Left renal cortex interstitium (tissue), 4 donors: ENCODE measurements at regions not wholly inside any gene's neighbourhood (a gene's known extent, or its start where the extent isn't known, plus 50 kb on each side); places are given as distances from the start of the nearest gene placed in this dataset.

ENCODE experiments used
- DNase-seq, 4 donors: peaks; one replicate each; pipeline ENCODE4 v3.0.0-alpha.2; 2013; ENCODE audit warnings: low read depth in 4 of 4, low spot score in 2 of 4, missing footprints in 1 of 4

DNA sequence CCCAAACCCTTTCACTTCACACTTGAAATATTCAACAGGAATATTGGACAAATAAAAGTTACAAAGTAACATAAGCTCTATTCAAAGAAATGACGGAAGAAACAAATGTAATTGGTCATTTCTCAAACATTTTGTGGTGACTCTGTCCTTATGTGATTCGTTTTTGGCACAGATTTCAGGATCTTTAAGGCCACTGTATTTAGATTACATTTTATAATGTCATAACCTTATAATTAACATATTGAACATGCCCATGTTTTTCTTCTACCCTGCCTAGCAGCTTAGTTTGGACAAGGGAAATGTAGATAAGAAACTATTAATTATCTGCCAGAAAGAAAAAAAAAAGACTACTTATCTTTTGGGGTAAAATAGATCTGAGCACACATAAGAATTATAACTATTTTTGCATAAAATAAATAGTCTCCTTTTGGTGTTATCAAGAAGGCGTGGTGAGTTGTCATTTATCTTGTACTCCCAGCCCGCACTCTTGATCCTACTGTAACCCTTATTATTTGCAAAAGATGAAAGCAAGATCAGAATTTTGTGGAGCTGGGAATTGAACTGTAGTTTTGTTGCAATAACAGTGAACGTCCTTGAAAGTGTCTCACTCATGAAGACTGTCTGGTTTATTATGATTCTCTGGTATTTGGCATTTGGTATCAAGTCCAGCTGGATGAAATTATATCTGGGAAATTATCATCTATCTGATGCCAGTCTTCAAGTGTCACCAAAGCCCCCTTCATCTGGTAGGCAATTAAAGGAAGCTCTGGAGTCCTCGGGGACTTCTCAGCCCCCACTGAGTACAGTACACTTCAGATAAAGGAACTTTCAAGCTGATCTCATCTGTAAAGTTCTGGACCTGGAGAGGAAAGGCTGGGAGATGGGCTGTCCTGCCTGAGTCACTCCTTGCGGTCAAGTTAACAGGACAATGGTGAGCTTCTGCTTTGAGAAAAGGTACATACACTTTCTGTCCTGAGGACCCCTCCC is 175.7 kb upstream of the INHBA start:
- DNase-seq = no peak

DNA sequence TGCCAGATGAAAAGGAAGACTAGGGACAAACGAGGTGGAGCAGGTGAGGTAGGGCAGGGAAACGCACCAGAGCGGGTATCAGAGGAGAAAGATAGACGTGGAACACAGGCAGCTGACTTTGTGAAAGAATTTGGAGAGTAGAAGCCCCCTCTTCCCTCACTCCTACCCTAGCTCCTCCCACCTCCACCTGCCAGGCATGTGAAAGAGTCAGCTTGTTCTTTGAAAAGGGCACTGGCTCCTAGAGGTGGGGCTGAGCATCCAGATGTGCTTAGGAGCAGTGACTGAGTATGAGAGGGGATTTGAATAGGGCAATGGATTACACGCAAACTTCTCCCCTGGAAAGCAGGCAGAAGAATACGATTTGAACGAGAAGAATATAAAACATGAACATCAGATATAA is 174.2 kb upstream of the INHBA start:
- no peak for DNase-seq

DNA sequence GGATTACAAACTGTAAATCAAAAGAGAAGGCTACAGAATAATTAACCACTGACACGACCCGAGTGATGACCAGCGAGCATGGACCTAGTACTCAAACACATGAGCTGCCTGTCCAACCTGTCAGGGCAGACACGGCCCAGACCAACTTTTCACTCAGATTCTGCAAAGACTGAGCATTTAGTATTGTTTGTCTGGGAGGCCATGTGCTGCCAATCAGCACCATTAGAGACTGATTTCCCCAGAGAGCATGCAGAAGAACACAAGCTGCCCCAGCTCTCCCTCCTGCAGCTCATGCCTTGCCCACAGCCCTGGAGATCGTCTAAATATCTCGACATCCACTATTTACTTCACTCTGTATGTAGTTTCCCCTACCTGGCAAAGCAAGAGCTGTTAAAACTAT is 172.6 kb upstream of the INHBA start:
- no peak for DNase-seq

DNA sequence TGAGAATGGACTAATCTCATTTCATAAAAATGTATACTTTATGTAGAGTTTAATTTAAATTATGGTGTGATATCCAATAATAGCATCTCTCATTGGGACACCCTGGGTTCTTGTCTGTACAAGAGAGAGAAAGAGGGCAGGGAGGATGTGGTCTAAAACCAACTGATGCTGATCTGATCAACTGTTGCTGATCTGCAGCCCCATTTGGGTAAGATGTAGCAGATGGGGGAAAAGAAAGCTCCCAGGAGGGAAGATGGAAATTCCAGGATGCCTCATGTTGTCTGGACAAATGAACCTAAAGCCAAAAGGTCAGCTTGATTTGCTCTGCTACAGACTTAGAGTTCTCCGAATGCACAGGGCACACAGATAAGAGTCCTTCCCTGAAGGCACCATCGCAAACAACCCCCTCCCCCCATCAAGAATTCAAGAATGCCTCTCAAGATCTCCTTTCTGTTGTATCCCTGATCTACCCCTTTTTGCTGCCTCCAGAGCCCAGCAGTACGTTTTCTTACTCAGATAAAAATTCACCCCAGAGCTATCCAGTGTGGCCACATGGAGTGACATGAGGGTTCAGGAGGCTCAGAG is 171.4 kb upstream of the INHBA start:
- DNase-seq = no peak

DNA sequence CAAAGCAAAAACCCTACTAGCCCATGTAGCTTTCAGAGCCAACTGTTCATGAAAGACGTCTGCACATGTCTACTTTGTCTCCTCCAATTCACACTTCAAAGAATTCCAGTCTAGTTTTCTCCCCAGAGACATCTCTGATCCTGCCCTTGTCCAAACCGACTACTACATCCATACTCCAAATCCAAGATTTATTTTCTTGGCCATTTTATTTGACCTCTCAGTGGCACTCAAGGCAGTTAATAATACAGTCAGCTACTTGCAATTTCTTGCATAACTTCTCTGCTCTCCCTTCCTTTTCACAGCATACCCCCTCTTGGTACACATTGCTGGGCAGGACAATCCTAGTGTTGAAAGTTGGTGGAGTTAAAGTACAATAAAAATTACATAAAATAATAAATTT is 170.9 kb upstream of the INHBA start:
- DNase-seq = no peak

DNA sequence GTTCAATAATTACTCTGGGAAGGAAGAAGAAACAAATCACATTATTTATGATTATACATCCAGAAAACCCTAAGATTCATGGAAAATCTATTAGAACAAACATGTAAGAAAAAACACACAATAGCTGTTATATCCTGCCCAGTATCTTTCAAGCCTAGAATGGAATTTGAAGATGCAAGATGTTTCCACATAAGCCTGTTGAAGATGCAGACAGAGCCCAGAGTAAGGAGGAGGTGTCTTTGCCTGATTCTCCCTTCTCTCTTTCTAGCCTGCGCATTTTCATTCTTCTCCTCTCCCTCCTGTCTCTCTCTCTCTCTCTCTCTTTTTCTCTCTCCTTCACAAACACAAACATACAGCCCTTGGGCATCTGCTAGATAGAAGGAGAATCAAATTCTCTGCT is 170.1 kb upstream of the INHBA start:
- DNase-seq = no peak

DNA sequence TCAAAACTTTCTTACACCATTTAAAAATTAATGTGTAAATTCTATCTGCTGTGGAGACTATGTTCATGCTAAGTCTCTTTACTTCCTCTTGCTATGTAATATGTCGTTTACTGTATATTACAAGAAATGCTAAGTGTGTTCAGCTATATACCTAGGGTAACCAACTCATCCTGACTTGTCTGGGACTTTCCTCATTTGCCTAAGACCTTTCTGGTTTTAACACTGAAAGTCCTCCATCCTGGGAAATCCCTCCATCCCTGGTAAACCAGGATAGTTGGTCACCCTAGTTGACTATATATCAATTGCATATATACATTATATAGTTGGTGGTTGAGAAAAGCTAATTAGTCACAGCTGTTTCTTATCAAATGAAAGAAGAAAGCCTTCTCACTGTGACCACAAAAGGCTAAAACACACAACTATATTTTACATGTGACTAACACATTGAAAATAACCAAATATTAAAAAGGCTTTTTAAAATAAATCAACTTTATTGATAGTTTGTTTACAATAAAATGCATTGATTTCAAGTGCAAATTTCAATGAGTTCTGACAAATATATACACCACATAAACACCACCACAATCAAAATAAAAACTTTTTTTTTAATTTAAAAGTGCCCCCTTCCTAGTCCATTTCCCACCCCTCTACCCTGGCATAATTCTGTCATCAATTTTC is 167.7 kb upstream of the INHBA start:
- no peak for DNase-seq

DNA sequence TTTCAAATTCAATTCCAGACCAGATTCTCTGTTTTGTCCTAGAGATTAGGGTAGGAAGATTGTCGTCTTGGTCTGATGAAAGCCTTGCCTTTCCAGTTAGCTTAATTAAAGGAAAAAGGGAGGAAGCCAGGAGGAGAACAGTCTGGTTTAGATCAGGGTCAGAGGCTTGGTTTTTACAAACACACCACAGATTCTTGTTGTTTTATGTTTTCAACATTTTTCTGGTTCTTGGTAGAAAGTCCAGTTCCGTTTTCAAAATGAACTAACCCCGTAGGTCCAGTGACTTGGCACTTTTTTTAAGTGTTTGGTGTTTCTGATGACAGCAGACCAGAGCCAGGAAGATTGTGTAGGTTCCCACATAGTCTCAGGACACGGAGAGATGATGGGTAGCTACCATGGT is 167.1 kb upstream of the INHBA start:
- no peak for DNase-seq

DNA sequence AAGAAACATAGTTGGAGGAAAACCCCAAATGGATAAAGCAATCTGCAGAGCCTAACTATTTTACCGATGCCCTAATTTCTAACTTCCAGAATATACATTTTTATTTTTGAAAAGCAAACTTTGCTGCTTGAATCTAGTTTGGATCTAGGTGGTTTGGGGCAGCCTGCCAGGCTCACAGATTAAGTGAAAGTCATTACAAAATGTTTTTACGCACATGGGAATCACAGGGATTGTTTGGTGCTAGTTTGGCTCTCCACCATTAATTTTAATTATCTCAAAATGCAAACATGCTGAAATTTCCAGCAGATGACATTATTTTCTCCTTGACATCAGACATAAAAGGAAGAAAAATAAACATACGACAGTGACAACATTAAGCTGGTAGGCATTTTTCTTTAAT is 166.7 kb upstream of the INHBA start:
- DNase-seq = no peak

DNA sequence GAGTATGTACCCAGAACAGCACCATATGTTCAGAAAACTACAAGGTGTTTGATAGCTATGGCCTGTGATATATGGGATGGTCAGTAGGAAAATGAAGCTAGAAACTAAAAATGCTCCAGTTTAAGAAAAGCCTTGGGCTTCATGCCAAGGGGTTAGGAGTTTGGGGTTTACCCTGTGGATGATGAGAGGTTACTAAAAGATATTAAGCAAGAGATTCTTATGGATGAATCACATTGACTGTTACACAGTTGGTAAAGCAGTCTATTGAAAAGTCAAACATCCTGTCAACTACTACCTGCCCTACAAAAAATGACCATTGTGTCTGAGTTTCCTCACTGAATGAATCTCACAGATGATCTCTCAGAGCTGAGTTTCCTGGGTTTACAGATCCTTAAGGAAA is 166.2 kb upstream of the INHBA start:
- no peak for DNase-seq

DNA sequence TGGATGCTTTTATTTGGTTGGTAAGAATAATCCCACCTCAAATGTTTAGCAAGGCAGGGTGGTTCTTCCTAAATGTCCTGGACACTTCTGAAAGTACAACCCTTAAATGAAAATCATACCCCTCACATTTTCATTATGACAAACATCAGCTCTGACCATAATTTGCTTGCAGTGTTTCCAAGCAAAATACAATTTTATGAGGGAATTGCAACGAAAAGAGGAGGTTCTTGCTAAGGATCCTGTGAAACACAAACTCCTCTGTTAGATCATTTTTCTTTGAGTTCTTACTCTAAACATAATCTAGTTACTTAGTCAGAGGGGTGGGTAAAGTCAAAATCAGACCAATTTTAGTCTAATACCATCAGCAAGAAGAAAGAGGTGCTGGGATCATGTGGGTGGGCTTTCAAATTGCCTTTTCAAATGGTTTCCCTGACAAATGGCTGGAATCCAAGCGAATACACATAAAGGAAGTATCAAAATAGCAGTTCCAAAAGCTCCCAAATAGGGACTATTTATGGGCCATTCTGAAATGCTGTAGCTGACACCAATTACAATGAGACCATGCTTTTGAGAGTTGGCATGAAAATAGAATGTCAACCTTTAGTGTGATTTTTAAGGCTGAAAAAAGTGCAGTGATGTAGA is 164.9 kb upstream of the INHBA start:
- DNase-seq = no peak

DNA sequence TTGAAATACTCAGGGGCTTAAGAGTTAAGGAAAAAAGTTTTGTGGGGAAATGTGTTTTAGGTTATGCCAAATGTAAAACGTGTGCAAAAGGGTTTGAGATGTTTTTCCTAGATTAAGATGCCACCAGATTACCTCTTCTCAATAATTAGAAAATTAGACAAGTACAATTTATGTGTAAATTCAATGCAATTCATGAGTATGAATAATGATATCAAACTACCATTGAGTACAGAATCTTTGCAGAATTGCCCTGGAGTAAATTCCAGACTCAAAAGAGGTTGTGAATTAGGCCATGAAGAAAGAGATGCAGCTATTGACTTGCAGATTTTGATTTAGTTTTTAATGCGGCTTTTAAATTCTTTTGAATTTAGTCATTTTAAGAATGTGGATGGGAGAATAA is 159.4 kb upstream of the INHBA start:
- no peak for DNase-seq

DNA sequence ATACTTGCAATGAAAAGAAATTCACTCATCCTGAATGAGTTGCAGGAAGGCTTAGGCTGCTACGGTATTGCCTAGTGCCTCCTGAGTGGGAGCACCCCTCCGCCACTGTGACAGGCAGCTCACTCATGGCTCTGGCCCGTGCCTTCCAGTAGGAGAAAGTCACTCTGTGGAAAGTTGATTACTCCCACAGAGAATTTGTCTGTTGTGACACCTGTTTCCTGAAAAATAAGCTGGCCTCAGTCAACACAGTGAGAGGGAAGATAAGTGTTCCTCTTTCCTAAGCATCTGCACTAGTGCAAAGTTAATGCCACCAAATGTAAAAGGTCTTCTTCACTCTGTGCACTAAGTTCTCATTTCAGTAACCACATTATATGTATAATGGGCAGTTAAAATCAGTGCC is 158.8 kb upstream of the INHBA start:
- DNase-seq = no peak

DNA sequence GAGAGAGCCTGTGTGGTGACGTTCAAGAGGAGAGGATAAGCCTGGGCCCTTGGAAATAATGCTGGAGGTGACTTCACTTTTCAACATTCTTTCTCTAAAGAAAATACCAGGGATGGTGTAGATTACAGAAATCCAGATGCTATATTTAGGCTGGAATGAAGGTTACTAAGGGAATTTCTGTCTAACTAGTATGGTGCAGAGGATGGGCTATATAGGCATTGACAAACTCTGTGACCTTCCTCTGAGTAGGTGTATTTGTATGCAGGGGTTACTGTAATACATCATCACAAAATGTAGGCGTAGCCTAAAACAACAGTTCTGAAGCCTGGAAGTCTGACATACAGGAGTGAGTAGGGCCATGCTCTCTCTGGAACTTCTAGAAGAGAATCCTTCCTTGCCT is 155.3 kb upstream of the INHBA start:
- no peak for DNase-seq

DNA sequence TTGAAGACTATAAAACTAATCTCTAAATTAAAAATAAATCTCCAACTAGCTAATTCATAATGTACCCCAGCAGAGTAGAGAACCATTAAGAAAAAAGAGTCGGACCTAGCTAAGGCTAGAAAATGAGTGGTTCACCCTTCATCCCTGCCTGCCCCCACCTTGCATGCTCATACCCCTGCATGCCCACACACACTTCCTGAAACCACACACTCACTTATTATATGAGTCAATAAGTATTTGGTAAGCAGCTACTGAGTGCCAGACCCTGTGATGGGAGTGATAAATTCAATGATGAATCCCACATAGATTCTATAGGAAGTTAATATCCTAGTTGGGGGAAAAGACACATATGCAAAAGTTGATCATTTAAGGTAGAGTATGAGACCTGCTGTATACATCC is 152.9 kb upstream of the INHBA start:
- no peak for DNase-seq

DNA sequence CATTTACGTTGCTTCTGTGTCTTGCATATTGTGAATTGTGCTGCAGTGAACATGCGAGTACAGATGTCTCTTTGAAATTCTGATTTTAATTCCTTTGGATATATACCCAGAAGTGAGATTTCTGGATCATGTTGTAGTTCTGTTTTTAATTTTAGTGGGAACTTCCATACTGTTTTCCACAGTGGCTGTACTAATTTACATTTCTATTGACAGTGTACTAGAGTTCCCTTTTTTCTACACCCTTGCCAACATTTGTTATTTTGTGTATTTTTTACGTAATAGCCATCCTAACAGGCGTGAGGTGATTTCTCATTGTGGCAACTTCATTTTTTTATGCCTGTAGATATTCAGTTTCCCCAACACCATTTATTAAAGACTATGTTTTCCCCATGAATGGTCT is 144.7 kb upstream of the INHBA start:
- no peak for DNase-seq

DNA sequence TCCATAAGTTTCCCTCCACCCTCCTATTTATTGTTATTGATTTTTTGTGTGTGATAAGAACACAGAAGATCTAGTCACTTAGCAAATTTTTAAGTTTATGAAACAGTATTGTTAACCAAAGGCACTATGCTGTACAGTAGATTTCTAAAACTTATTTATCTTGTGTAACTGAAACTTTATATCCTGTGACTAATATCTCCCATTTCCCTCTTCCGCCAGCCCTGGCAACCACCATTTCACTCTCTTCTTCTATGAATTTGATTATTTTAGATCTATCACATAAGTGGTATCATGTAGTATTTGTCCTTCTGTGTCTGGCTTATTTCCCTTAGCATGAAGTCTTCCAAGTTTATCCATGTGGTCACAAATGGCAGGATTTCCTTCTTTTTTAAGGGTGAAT is 144.3 kb upstream of the INHBA start:
- no peak for DNase-seq

DNA sequence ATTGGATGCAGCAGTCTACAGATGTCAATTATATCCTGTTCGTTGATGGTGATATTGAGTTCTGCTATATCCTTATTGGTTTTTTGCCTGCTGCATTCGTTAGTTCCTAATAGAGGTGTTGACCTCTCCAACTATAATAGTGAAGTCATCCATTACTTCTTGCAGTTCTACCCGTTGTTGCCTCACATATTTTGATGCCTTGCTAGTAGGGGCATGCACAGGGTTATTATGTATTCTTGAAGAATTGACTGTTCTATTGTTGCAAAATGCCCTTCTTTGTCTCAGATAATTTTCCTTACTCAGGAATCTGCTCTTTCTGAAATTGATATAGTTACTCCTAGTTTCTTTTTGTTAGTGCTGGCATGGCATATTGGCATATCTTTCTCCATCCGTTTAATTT is 140.1 kb upstream of the INHBA start:
- no peak for DNase-seq

DNA sequence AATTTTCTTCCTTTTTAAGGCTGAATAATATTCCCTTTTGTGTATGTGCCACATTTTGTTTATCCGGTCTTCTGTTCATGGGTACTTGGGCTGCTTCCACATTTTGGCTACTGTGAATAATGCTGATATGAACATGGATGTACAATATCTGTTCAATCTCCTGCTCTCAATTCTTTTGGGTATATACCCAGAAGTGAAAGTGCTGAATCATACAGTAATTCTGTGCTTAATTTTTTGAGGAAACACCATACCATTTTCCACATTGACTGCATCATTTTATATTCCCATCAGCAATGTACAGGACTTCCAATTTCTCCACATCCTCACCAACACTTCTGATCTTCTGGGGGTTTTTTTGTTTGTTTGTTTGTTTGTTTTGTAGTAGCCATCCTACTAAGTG is 135.0 kb upstream of the INHBA start:
- DNase-seq = no peak

DNA sequence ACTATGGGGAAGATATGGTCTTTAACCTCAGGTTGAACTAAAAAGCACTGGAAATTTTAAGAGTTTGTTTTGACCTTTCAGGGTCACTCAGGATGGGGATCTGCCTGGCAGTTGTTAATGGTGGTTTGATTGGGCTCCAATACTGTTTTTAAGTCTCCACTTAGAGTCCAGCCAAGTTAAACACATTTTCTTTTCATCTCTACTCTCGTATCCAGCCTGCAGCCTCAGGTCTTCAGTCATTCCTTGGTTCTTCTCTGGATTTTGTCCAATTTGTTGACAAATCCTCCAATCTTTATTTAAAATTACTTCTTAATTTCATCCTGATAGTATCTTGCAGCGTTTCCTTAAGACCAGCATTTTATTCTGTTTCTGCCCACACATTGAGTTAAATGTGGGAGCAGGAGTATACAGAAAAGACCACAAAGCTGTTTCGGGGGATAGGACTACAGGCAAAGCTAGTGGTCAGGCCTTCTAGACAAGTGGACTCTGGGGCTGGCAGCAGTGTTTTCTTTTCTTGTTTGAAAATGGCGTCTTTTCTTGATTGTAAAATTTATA is 133.2 kb upstream of the INHBA start:
- DNase-seq = no peak
